SK-N-MC (cell line): ENCODE measurements at regions not wholly inside any gene's neighbourhood (a gene's known extent, or its start where the extent isn't known, plus 50 kb on each side); places are given as distances from the start of the nearest gene placed in this dataset.
A peak's percentile ranks its signal among the peaks of the same experiment; 100 is the strongest.

Experiments
- DNase-seq: peaks from one replicate; pipeline ENCODE4 v3.0.0-alpha.2; 2011; ENCODE audit warnings: low read depth, low spot score
- H3K27ac ChIP-seq: fragments of 200-600 bp; sonication (generic); 2 replicates; pipeline ENCODE4 v1.5.1; 2016; ENCODE audit warnings: mixed run types
- H3K36me3 ChIP-seq: fragments of 200-600 bp; sonication (generic); 2 replicates; pipeline ENCODE4 v1.6.1; 2017; ENCODE audit warnings: antibody characterized with exemption, low read length, mixed read lengths; ENCODE audit not compliant: insufficient read depth
- H3K4me3 ChIP-seq: fragments of 200-600 bp; sonication (generic); 2 replicates; pipeline ENCODE4 v1.5.1; 2016
- H3K9ac ChIP-seq: fragments of 200-600 bp; sonication (generic); 2 replicates; pipeline ENCODE4 v1.8.0; 2017; ENCODE audit warnings: mixed run types, mixed read lengths; ENCODE audit not compliant: insufficient read length
- H3K9me3 ChIP-seq: fragments of 200-600 bp; sonication (generic); 2 replicates; pipeline ENCODE4 v1.6.1; 2017; ENCODE audit warnings: low read depth, mild to moderate bottlenecking, antibody characterized with exemption, low read length, moderate library complexity, mixed read lengths
- EZH2 ChIP-seq: fragments of 200-600 bp; sonication (generic); IDR thresholded peaks from one replicate; pipeline ENCODE4 v1.6.1; 2017; ENCODE audit warnings: antibody characterized with exemption
- FOXP2 ChIP-seq: optimal IDR thresholded peaks from 2 replicates; pipeline ENCODE3; 2011; ENCODE audit warnings: mild to moderate bottlenecking, moderate library complexity; ENCODE audit not compliant: insufficient read depth; ENCODE audit errors: extremely low read length, control extremely low read depth
- POLR2AphosphoS5 ChIP-seq: IDR thresholded peaks from 2 replicates; pipeline ENCODE4 v1.6.1; 2012; ENCODE audit warnings: mild to moderate bottlenecking, low read depth, low read length, borderline replicate concordance

- H3K27ac ChIP-seq, result 0 out of 2 replicates have a peak overlapping the region, but pooled peaks have one; percentile 40
- no peaks in the 10 kb centered on the region for H3K36me3 ChIP-seq
- TF ChIP-seq POLR2AphosphoS5, result no peak
- no peak for TF ChIP-seq FOXP2
- no peak for TF ChIP-seq EZH2
- no peak overlapping the region for H3K4me3 ChIP-seq
- DNase-seq, result no peak
- H3K9me3 ChIP-seq, result no peaks in the 10 kb centered on the region
- no peak overlapping the region for H3K9ac ChIP-seq
These were observed 128.8 kb upstream of the SLC1A4 start for GRCh38 chr2:64860276-64860885.

GRCh38 chr2:64860936-64861335 is 128.3 kb upstream of the SLC1A4 start:
- TF ChIP-seq POLR2AphosphoS5 (no peak), FOXP2 (no peak), EZH2 (no peak)
- no peaks in the 10 kb centered on the region for H3K9me3 ChIP-seq
- no peak overlapping the region for H3K4me3 ChIP-seq
- peak overlapping the region; percentile 51; the same call in 1 of the 2 replicates for H3K27ac ChIP-seq
- DNase-seq, result no peak
- no peak overlapping the region for H3K9ac ChIP-seq
- no peaks in the 10 kb centered on the region for H3K36me3 ChIP-seq

- no peak for DNase-seq
- Histone ChIP-seq H3K36me3 (no peaks in the 10 kb centered on the region), H3K9ac (no peak overlapping the region), H3K27ac (peak overlapping the region; percentile 51; the same call in 1 of the 2 replicates), H3K9me3 (no peaks in the 10 kb centered on the region), H3K4me3 (no peak overlapping the region)
- no peak for TF ChIP-seq POLR2AphosphoS5
- no peak for TF ChIP-seq FOXP2
- TF ChIP-seq EZH2, result no peak
These were observed 127.5 kb upstream of the SLC1A4 start for GRCh38 chr2:64861452-64862397.

- Histone ChIP-seq H3K36me3 (no peaks in the 10 kb centered on the region), H3K4me3 (no peak overlapping the region), H3K9me3 (no peaks in the 10 kb centered on the region), H3K9ac (no peak overlapping the region), H3K27ac (no peak overlapping the region)
- TF ChIP-seq POLR2AphosphoS5 (no peak), FOXP2 (no peak), EZH2 (no peak)
- no peak for DNase-seq
These were observed 126.6 kb upstream of the SLC1A4 start for GRCh38 chr2:64862623-64863022.

GRCh38 chr2:64863097-64863820 is 125.9 kb upstream of the SLC1A4 start:
- Histone ChIP-seq H3K36me3 (no peaks in the 10 kb centered on the region), H3K27ac (no peak overlapping the region), H3K9ac (no peak overlapping the region), H3K9me3 (no peaks in the 10 kb centered on the region), H3K4me3 (no peak overlapping the region)
- DNase-seq, result no peak
- TF ChIP-seq FOXP2 (no peak), EZH2 (no peak), POLR2AphosphoS5 (no peak)

GRCh38 chr2:64865073-64865830 is 123.9 kb upstream of the SLC1A4 start:
- peak overlapping the region; percentile 64 for H3K9ac ChIP-seq
- peak overlapping the region; percentile 83 for H3K4me3 ChIP-seq
- no peak for TF ChIP-seq FOXP2
- TF ChIP-seq EZH2, result no peak
- TF ChIP-seq POLR2AphosphoS5, result no peak
- H3K27ac ChIP-seq, result no peak overlapping the region
- H3K9me3 ChIP-seq, result no peaks in the 10 kb centered on the region
- no peaks in the 10 kb centered on the region for H3K36me3 ChIP-seq
- no peak for DNase-seq

- TF ChIP-seq FOXP2 (no peak), POLR2AphosphoS5 (no peak), EZH2 (no peak)
- H3K4me3 ChIP-seq, result peak overlapping the region; percentile 61
- no peak overlapping the region for H3K27ac ChIP-seq
- no peak overlapping the region for H3K9ac ChIP-seq
- no peaks in the 10 kb centered on the region for H3K36me3 ChIP-seq
- no peaks in the 10 kb centered on the region for H3K9me3 ChIP-seq
- DNase-seq, result no peak
These were observed 123.3 kb upstream of the SLC1A4 start for GRCh38 chr2:64865831-64866345.
